ENCODE measurements at regions not wholly inside any gene's neighbourhood (a gene's known extent, or its start where the extent isn't known, plus 50 kb on each side); places are given as distances from the start of the nearest gene placed in this dataset.
A peak's percentile ranks its signal among the peaks of the same experiment; 100 is the strongest.

DNA sequence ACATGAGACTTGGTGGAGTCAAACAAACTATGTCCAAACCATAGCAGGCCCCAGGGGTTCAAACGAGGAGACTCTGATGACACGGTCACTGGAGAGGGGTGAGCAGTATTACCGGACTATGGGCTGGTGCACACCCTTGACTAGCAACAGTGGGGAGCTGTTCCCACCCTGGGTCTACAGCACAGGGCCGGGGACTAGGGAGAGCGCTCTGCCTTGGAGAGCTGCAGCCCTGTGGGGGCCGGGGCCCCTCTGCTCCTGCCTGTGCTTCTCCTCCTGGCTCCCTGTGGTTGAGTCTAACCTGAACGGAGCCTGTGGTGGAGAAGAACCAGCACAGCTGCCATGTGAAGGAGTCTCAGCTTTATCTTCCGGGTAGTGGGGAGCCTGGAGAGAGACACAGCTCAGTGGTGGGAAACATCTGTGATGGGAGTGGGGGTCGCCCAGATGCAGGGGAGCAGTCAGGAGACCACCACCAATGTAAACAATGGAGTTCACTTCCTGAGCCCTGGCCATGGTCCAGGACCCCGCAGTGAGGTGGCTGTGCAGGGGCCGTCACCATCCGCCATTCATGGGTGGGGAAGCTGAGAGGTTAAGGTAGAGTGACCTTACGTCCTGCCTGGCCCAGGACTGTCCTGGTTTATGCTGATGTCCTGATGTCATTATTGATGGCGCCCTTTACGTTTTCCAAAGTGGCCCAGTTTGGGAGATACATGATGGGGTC lies 195.7 kb upstream of the TWIST2 start:
- Mint-ChIP-seq H3K27me3 (ENCODE audit: low read depth, poor library complexity) (peaks cover 4% of the 10 kb centered on the region), H3K4me3 (no peak overlapping the region), H3K36me3 (ENCODE audit: low read depth) (no peaks in the 10 kb centered on the region), H3K27ac (no peak overlapping the region), H3K4me1 (peaks cover 33% of the 10 kb centered on the region), H3K9me3 (peaks cover 3% of the 10 kb centered on the region)
- no peak for DNase-seq
- TF ChIP-seq, protein P1, sequence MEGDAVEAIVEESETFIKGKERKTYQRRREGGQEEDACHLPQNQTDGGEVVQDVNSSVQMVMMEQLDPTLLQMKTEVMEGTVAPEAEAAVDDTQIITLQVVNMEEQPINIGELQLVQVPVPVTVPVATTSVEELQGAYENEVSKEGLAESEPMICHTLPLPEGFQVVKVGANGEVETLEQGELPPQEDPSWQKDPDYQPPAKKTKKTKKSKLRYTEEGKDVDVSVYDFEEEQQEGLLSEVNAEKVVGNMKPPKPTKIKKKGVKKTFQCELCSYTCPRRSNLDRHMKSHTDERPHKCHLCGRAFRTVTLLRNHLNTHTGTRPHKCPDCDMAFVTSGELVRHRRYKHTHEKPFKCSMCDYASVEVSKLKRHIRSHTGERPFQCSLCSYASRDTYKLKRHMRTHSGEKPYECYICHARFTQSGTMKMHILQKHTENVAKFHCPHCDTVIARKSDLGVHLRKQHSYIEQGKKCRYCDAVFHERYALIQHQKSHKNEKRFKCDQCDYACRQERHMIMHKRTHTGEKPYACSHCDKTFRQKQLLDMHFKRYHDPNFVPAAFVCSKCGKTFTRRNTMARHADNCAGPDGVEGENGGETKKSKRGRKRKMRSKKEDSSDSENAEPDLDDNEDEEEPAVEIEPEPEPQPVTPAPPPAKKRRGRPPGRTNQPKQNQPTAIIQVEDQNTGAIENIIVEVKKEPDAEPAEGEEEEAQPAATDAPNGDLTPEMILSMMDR (IDR thresholded peaks at IDR 0.05) = no peak

DNA sequence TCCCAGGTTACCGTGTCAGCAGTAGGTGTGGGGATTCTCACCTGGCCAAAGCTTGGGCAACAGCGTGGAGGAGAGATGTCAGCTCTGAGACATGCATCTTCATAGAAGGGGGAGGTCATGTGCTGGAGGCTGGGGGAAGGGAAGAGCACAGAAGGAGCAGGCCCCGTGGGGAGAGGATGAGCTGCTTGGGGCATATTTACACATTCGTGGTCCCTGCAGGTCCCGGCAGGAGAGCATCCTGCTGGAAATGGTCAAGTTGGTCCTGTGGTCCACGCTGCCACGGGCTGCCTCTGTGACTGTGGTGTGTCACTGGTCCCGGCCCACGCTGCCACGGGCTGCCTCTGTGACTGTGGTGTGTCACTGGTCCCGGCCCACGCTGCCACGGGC lies 195.1 kb upstream of the TWIST2 start:
- H3K27ac Mint-ChIP-seq = no peak overlapping the region
- TF ChIP-seq, protein P1 (IDR thresholded peaks at IDR 0.05) = no peak
- H3K4me3 Mint-ChIP-seq = no peak overlapping the region
- H3K9me3 Mint-ChIP-seq = peaks cover 3% of the 10 kb centered on the region
- H3K4me1 Mint-ChIP-seq = peaks cover 36% of the 10 kb centered on the region
- H3K36me3 Mint-ChIP-seq (ENCODE audit: low read depth) = no peaks in the 10 kb centered on the region
- no peak for DNase-seq
- H3K27me3 Mint-ChIP-seq (ENCODE audit: low read depth, poor library complexity) = peaks cover 4% of the 10 kb centered on the region

DNA sequence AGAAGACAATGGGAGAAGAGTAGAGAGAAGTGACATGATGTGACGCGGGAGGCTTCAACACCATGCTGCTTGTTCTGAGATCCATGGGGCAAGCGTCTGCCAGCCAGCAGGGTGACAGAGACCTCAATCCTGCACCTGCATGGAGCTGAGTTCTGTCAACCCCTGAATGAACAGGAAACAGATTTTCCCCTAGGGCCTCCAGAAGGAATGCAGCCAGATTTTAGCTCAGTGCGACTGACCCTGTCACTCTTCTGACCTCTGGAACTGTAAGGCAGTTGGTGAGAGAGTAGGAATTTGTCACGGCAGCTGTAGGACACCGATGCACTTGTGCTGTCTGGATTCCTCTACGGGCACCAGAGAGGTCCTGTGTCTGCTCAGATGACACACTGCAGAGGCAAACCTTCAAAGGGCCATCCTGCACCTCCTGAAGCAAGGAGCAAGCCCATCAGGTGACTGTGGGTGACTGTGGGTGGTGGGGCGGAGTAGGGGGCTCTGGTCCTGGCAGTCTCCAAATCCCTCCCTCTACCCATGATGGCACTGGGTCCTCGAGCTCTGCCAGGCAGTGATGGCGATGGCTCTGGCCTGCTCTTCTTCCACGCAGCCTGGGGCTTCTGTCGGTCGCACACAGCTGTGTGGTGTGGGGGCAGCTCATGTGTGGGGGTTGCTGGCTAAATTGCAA lies 194.3 kb upstream of the TWIST2 start:
- peaks cover 4% of the 10 kb centered on the region for H3K27me3 Mint-ChIP-seq (ENCODE audit: low read depth, poor library complexity)

DNA sequence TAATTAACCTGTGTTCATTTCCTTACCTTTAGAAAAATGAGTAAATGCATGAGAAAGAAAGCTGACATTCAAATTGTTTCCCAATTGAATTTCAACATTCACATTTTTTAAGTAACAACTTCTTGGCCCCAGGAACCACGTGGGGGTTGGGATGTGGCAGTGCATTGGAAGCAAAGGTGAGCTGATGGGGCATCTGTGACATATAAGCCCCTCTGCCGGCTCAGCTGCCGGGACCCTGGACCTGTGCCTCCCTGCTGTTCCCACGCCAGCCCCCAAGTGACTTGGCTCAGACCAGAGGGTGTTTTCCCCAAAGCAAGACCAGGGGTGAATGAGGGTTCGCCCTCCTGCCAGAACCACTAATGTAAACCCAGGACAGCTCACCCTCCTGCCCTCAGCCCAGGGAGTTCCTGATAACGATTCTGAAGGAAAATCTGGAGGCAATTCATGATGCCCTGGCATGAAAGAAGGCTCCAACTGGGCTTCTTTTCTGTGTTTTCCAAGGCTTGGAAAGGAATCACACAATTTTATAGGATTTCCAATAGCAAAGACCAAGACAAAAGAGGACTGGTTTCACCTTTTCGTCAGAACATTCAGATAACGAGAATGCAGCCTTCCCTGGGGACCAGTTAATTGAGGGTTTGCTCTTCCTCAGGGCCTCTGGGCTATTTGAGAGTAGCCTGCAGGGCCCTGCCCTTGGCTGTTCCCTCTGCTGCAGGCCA lies 193.2 kb upstream of the TWIST2 start:
- H3K27me3 Mint-ChIP-seq (ENCODE audit: low read depth, poor library complexity) = peaks cover 4% of the 10 kb centered on the region
- H3K4me3 Mint-ChIP-seq = no peak overlapping the region
- H3K27ac Mint-ChIP-seq = no peak overlapping the region
- H3K4me1 Mint-ChIP-seq = peaks cover 38% of the 10 kb centered on the region
- no peaks in the 10 kb centered on the region for H3K36me3 Mint-ChIP-seq (ENCODE audit: low read depth)
- TF ChIP-seq, protein P1 (IDR thresholded peaks at IDR 0.05) = no peak
- peaks cover 3% of the 10 kb centered on the region for H3K9me3 Mint-ChIP-seq
- no peak for DNase-seq

More for the DNA sequence above, 194.3 kb upstream of the TWIST2 start:
- Mint-ChIP-seq H3K9me3 (peaks cover 3% of the 10 kb centered on the region), H3K4me3 (no peak overlapping the region), H3K27ac (peak overlapping the region; percentile 6), H3K4me1 (peaks cover 38% of the 10 kb centered on the region), H3K36me3 (ENCODE audit: low read depth) (no peaks in the 10 kb centered on the region)
- TF ChIP-seq, protein P1 (IDR thresholded peaks at IDR 0.05) = no peak
- DNase-seq = no peak

DNA sequence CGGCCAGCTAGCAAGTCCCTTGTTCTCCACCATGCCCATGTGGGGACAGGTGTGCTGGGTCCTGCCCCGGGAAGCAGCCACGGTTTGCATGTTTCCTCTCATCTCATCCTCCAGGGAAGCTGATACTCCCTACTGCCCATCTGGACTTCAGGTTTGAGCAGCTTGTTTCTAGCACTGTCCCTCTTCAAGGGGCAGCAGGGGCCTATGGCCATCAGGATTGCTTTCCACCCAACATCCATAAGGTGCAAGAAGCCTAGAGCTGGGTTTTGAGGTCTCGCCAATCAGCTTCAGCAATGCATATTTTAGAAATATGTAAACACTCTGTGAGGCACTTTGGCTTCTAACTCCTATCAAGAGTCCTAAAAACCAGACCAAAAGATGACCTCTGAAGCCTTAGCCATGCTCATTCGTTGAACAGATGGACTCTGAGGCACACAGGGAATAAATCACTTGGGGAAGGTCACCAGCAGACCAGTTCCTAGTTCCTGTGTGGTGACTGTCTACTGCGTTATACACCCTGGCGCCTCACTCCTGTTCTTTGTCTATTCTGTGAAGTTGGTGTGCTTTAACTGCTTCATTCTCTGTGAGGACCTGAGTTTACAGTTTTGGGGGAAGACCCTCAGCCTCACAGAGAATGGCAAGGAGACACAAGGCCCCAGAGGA lies 192.6 kb upstream of the TWIST2 start:
- Mint-ChIP-seq H3K4me3 (no peak overlapping the region), H3K4me1 (peaks cover 38% of the 10 kb centered on the region), H3K9me3 (peaks cover 7% of the 10 kb centered on the region), H3K27ac (no peak overlapping the region), H3K27me3 (ENCODE audit: low read depth, poor library complexity) (peaks cover 4% of the 10 kb centered on the region), H3K36me3 (ENCODE audit: low read depth) (no peaks in the 10 kb centered on the region)
- DNase-seq = no peak
- TF ChIP-seq, protein P1 (IDR thresholded peaks at IDR 0.05) = no peak
